ENCODE measurements at regions not wholly inside any gene's neighbourhood (a gene's known extent, or its start where the extent isn't known, plus 50 kb on each side); places are given as distances from the start of the nearest gene placed in this dataset.

- H3K4me2 ChIP-seq (ENCODE audit: low read depth, low read length), result no peak overlapping the region
- no peaks in the 10 kb centered on the region for H3K9me3 ChIP-seq (ENCODE audit: control insufficient read depth, insufficient read depth, low read length)
- no peak overlapping the region for H3K4me3 ChIP-seq (ENCODE audit: insufficient read depth, low read depth, low read length)
- no peak overlapping the region for H2AFZ ChIP-seq (replicated peaks; ENCODE audit: low read length, poor library complexity)
- no peak overlapping the region for H2AK5ac ChIP-seq (ENCODE audit: low read depth, low read length)
- no peak overlapping the region for H4K8ac ChIP-seq (ENCODE audit: low read depth in 2 of 2, low read length in 2 of 2)
- ChIA-PET POLR2A (ENCODE audit: unreplicated experiment) (no interaction called here), CTCF (no interaction called here)
- dilution Hi-C loops (cut with HindIII; ENCODE audit: low sequenced_read_pairs, unreplicated experiment), result no loop called here
- H2BK15ac ChIP-seq (ENCODE audit: low read depth, low read length), result no peak overlapping the region
- H3K14ac ChIP-seq (replicated peaks; ENCODE audit: low read depth, low read length), result no peak overlapping the region
- DNase-seq (no peak), ATAC-seq (ENCODE audit: low read depth) (no peak)
- intact Hi-C loops (cut with micrococcal nuclease), result no loop called here
- H3K9me1 ChIP-seq (ENCODE audit: insufficient read depth, low read length), result no peaks in the 10 kb centered on the region
- H2AK9ac ChIP-seq (replicated peaks; ENCODE audit: low read depth, low read length, poor library complexity), result no peak overlapping the region
- no peak overlapping the region for H2BK120ac ChIP-seq (ENCODE audit: low read depth, low read length)
- H3K9ac ChIP-seq (ENCODE audit: low read depth, low read length), result no peak overlapping the region
- no peak for TF ChIP-seq SMC3 (IDR thresholded peaks at IDR 0.05; ENCODE audit: low read depth, low read length)
- TF ChIP-seq NFE2L2 (IDR thresholded peaks at IDR 0.05; ENCODE audit: low read depth, low read length), result no peak
- no peak for TF ChIP-seq POLR2A (IDR thresholded peaks at IDR 0.05; ENCODE audit: low read depth, low read length)
- TF ChIP-seq CTCF (conservative IDR thresholded peaks at IDR 0.05; ENCODE audit: low read depth, low read length), result no peak
- no peak for TF ChIP-seq FOS (IDR thresholded peaks at IDR 0.05; ENCODE audit: low read depth, low read length)
- TF ChIP-seq MAZ (IDR thresholded peaks at IDR 0.05; ENCODE audit: borderline replicate concordance, low read depth, low read length), result no peak
- no peak for TF ChIP-seq CEBPB (IDR thresholded peaks at IDR 0.05; ENCODE audit: low read depth, low read length)
- TF ChIP-seq MAFK (IDR thresholded peaks at IDR 0.05; ENCODE audit: low read depth, low read length), result no peak
- no peak for TF ChIP-seq BHLHE40 (IDR thresholded peaks at IDR 0.05; ENCODE audit: low read depth, low read length)
- TF ChIP-seq ELK1 (IDR thresholded peaks at IDR 0.05; ENCODE audit: borderline replicate concordance, low read depth, low read length), result no peak
- no peak for TF ChIP-seq RFX5 (IDR thresholded peaks at IDR 0.05; ENCODE audit: low read depth, low read length)
- TF ChIP-seq CHD1 (IDR thresholded peaks at IDR 0.05; ENCODE audit: low read depth, low read length), result no peak
- no peak for TF ChIP-seq RAD21 (IDR thresholded peaks at IDR 0.05; ENCODE audit: low read length)
- BruUV-seq (replicated peaks), result no TSS peak
- no peaks in the 10 kb centered on the region for H3K79me1 ChIP-seq (ENCODE audit: low read depth in 1 of 2, low read length in 2 of 2)
- peaks cover 2% of the 10 kb centered on the region; the same call in 1 of the 2 replicates for H3K27me3 ChIP-seq (ENCODE audit: control insufficient read depth, insufficient read depth, low read length)
- no peak overlapping the region for H2BK20ac ChIP-seq (ENCODE audit: low read depth, low read length)
- no peak overlapping the region for H3K23ac ChIP-seq (ENCODE audit: low read depth, low read length)
- no peak overlapping the region for H4K5ac ChIP-seq (ENCODE audit: low read depth, low read length)
- no peaks in the 10 kb centered on the region for H4K20me1 ChIP-seq (ENCODE audit: insufficient read depth, low read length)
- no peak overlapping the region for H3K4ac ChIP-seq (ENCODE audit: low read depth, low read length)
- no peak overlapping the region for H3K56ac ChIP-seq (ENCODE audit: extremely low read depth, insufficient read depth, low read length)
- no peaks in the 10 kb centered on the region for H3K4me1 ChIP-seq (ENCODE audit: control insufficient read depth, insufficient read depth, low read length)
- H4K91ac ChIP-seq (ENCODE audit: insufficient read depth, low read depth, low read length), result no peak overlapping the region
- no peak overlapping the region for H2BK5ac ChIP-seq (ENCODE audit: low read depth, low read length, poor library complexity, severe bottlenecking)
- no peak overlapping the region for H3K27ac ChIP-seq (ENCODE audit: insufficient read depth, low read length)
- no peaks in the 10 kb centered on the region for H3K36me3 ChIP-seq (ENCODE audit: control insufficient read depth, insufficient read depth, low read length)
- in situ Hi-C loops (cut with MboI; ENCODE audit: low sequenced_read_pairs), result no loop called here
- H3K18ac ChIP-seq (ENCODE audit: low read depth, low read length), result no peak overlapping the region
Observed at GRCh38 chr1:118257946-118258345, 72.9 kb upstream of the SPAG17 start.
